ENCODE measurements at regions not wholly inside any gene's neighbourhood (a gene's known extent, or its start where the extent isn't known, plus 50 kb on each side); places are given as distances from the start of the nearest gene placed in this dataset.

- TF ChIP-seq YY1 (IDR thresholded peaks at IDR 0.05; ENCODE audit: insufficient read depth, insufficient read length) (no peak), SUZ12 (IDR thresholded peaks at IDR 0.05; ENCODE audit: extremely low read depth, insufficient read depth, insufficient read length) (no peak)
Observed at GRCh38 chr3:135618123-135618522, 347.4 kb upstream of the PPP2R3A start.

Data from NT2/D1 (cell line).